ENCODE measurements at regions not wholly inside any gene's neighbourhood (a gene's known extent, or its start where the extent isn't known, plus 50 kb on each side); places are given as distances from the start of the nearest gene placed in this dataset.

- TF ChIP-seq CTCF (IDR thresholded peaks at IDR 0.05) (no peak), EP300 (IDR thresholded peaks at IDR 0.05) (no peak)
Measured at GRCh38 chr6:95285881-95286280, 291.5 kb upstream of the MANEA start.
